ENCODE measurements at regions not wholly inside any gene's neighbourhood (a gene's known extent, or its start where the extent isn't known, plus 50 kb on each side); places are given as distances from the start of the nearest gene placed in this dataset.

DNA sequence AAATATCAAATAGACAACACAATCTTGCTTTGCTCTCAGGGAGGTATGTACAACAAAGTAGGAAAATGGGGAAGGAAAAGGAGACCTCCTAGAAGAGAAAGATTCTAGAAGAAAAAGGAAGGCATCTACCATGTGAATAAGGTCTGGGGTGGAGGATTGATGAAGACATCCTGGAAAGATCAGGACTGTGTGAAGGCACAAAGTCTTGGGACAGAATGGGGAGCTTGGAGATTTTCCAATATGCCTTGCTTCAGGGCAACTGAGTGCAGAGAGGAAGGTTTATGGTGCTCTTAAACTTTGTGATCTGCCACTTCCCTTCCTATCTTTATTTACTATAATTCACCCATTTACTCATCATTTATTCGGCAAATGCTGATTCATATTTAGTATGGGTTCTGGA is 352.0 kb downstream of the PLPP3 start:
- TF ChIP-seq, protein P1, sequence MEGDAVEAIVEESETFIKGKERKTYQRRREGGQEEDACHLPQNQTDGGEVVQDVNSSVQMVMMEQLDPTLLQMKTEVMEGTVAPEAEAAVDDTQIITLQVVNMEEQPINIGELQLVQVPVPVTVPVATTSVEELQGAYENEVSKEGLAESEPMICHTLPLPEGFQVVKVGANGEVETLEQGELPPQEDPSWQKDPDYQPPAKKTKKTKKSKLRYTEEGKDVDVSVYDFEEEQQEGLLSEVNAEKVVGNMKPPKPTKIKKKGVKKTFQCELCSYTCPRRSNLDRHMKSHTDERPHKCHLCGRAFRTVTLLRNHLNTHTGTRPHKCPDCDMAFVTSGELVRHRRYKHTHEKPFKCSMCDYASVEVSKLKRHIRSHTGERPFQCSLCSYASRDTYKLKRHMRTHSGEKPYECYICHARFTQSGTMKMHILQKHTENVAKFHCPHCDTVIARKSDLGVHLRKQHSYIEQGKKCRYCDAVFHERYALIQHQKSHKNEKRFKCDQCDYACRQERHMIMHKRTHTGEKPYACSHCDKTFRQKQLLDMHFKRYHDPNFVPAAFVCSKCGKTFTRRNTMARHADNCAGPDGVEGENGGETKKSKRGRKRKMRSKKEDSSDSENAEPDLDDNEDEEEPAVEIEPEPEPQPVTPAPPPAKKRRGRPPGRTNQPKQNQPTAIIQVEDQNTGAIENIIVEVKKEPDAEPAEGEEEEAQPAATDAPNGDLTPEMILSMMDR (IDR thresholded peaks at IDR 0.05), result no peak
- TF ChIP-seq ZNF671 (CRISPR knock-in tag; IDR thresholded peaks at IDR 0.05) (no peak), TEAD1 (CRISPR knock-in tag; IDR thresholded peaks at IDR 0.05) (no peak), NR2C2 (CRISPR knock-in tag; IDR thresholded peaks at IDR 0.05) (no peak), ATF1 (CRISPR knock-in tag; IDR thresholded peaks at IDR 0.05) (no peak), RORB (CRISPR knock-in tag; IDR thresholded peaks at IDR 0.05) (no peak), TP53 (CRISPR knock-in tag; IDR thresholded peaks at IDR 0.05) (no peak)
